ENCODE measurements at regions not wholly inside any gene's neighbourhood (a gene's known extent, or its start where the extent isn't known, plus 50 kb on each side); places are given as distances from the start of the nearest gene placed in this dataset.

DNA sequence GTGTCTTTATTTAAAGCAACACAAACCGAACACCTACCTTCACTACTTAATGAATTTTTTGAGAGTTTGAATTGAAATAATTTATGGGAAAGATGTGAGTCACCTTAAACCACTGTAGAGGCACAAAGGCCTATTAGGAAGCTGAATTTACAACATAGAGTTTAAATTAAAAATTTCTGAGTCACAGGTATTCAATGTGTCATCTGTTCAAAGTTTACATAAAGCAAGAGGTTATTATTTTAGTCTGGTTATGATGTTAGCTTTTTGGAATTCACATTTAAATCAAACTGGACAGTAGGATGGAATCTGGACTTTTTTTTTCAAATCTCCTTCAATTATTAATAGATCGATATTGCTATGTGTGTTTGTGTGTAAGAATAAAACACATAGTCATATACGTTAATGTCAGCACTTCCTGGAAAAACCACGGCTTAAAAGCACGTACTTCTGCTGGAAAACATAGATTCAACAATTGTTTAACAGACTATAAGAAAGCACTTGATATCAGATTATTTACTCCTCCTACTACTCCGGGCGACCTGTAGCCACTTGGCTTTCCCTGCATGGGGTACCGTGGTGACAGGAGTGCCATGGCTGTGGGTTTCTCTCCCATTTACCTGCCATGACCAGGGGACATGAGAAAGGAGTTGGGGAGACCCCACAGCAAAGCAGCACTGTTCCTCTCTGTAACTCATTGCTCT is 638.6 kb downstream of the SEMA5A start:
- DNase-seq (ENCODE audit: low read depth), result no peak

DNA sequence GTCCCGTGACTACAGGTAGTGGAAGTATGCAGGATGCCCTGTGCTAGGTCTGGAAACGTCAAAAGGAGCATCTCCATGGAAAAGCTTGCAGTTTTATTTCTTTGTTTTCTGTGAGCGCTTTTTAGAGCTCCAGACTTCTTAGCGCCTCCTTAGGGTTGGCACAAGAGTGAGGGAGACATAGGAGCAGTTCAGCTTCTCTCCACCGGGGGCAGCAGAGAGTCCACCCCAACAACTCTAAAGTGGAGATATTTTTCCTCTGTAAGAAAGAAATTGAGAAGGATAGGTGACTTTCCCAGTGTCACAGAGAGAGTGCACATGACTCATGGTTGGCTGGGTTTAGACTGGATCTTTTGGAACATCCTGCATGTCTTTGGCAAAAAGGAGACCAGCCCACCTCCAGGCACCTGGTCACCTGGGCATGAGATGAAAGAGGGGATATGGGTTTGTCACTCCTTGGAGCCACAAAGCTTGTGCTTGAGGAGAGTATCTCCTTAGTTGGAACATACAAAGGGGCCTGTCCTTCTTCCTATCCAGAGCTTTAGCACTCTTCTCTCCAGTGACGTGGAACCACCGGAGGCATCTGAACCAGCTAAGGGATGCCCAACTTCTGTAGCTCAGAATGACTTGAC is 637.7 kb downstream of the SEMA5A start:
- DNase-seq (ENCODE audit: low read depth), result no peak

- no peak for DNase-seq (ENCODE audit: low read depth)
Measured at GRCh38 chr5:8912106-8912505, 633.8 kb downstream of the SEMA5A start.

- DNase-seq (ENCODE audit: low read depth), result no peak
Measured at GRCh38 chr5:8913522-8913921, 632.4 kb downstream of the SEMA5A start.

DNA sequence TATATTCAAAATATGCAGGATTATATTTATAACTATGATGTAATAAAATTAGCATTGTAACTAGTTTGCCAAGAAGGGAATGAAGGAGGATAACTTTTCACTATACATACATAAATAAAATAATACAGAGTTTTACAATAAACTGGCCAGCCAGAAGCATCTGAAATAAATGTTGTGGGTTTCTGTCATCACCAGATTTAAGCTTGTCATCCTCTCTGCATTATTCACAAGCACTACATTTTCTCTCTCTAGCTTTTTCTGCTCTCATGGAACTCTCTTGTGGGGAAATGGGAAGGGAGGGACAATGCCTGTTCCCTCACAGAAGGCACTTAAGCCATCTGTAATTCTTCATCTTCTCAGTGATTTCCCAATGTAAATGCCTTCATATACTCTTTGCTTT is 626.8 kb downstream of the SEMA5A start:
- DNase-seq (ENCODE audit: low read depth), result no peak

DNA sequence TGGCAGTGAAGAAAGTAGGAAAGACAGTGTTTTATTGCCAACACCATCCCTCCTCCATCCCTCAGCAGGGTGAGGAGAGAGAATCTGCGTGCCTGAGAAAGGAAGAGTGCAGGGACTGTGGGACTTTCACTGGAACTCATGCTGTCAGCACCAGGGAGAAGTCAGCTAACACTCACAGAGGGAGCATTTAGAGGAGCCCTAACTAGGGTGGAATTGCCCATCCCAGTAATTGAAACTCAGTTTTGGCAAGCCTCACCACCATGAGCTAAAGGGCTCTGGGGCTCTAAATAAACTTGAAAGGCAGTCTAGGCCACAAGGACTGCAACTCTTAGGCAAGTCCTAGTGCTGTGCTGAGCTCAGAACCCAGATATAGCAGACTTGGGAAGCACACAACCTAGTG is 622.3 kb downstream of the SEMA5A start:
- DNase-seq (ENCODE audit: low read depth), result no peak

GRCh38 chr5:8924054-8924793 is 621.7 kb downstream of the SEMA5A start:
- no peak for DNase-seq (ENCODE audit: low read depth)

GRCh38 chr5:8930021-8930420 is 615.9 kb downstream of the SEMA5A start:
- no peak for DNase-seq (ENCODE audit: low read depth)

DNA sequence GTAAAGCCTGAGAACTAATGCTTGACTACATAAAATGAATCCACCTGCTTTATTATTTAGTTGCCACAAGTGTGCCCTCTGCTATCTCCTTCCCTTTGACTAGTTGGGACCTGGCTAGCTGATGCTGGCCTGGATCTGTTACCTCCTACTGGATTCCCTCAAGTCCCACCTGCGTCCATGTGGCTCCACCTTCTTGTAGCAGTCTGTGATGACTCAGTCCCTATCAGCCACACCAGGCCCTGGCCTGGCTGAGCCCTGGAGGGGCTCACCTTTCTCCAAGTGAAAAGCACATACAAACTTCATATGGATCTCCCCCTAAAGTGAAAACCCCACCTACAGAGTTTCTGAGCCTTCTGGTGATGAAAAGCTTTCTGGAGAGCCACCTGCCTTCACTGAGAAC is 611.4 kb downstream of the SEMA5A start:
- DNase-seq (ENCODE audit: low read depth), result no peak

- no peak for DNase-seq (ENCODE audit: low read depth)
Measured at GRCh38 chr5:8940934-8941333, 604.9 kb downstream of the SEMA5A start.

- no peak for DNase-seq (ENCODE audit: low read depth)
Measured at GRCh38 chr5:8943301-8943700, 602.6 kb downstream of the SEMA5A start.

DNA sequence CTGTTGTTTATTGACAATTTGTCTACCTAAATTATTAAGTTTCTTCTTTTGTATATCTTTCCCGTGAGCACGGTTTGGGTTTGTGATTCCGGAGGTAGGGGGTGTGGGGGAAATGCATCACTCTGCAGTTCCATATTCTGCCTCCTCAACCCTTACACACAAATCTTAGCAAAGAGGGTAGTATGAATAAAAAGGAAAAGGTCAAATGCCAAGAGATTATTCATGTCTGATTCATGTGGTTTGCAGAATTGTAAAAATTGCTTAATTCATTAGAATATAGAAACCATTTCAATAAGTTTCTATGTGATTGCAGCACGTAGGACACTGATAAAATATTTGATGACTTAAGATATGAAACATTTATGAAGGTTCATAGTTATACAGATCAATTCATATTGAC is 601.9 kb downstream of the SEMA5A start:
- DNase-seq (ENCODE audit: low read depth), result no peak

DNA sequence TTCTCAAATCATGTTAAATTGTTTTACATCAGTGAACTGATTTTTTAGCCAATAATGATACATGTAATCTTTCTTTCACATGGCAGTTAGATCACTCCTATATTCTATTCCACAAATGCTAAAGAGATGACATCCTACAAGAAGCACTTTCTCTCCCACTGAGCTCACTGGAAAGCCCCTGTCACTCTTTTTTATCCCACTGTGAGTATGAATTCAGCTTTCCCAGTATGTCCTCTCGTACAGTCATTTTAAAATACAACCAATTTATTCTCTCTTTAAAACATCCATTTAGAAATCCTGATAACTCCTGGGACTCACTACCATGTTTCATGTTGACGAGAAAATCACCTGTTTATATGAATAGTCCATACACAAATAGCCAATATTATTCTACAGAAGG is 599.9 kb downstream of the SEMA5A start:
- no peak for DNase-seq (ENCODE audit: low read depth)

GRCh38 chr5:8949908-8950307 is 596.0 kb downstream of the SEMA5A start:
- DNase-seq (ENCODE audit: low read depth), result no peak

GRCh38 chr5:8952147-8952546 is 593.7 kb downstream of the SEMA5A start:
- no peak for DNase-seq (ENCODE audit: low read depth)

GRCh38 chr5:8953016-8953415 is 592.9 kb downstream of the SEMA5A start:
- DNase-seq (ENCODE audit: low read depth), result no peak

DNA sequence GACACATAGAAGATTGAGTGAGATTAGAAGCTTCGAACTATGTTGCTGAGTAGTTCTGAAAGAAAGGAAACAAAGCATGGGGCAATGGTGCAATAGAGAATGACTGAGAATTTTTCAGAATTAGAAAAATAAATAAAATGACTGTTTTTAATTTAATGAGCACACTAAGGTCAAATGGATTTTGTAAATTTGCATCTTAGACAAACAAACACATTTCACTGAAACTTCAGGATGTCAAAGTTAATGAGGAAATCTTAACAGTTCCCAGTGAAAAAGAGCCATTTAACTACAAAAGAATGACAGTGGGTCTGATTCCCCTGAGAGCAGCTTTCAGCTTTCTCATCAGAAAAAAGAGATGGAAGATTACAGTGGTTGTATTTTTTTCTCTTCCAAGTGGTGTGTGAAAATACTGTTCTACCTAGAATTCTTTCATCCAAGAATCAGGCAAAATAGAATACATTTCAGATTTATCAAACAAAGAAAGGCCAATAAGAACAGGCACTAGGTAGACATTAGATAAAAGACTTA is 591.9 kb downstream of the SEMA5A start:
- no peak for DNase-seq (ENCODE audit: low read depth)

GRCh38 chr5:8954801-8955200 is 591.1 kb downstream of the SEMA5A start:
- no peak for DNase-seq (ENCODE audit: low read depth)

- no peak for DNase-seq (ENCODE audit: low read depth)
Measured at GRCh38 chr5:8956659-8957058, 589.2 kb downstream of the SEMA5A start.

GRCh38 chr5:8958602-8959001 is 587.3 kb downstream of the SEMA5A start:
- no peak for DNase-seq (ENCODE audit: low read depth)

GRCh38 chr5:8961219-8961618 is 584.7 kb downstream of the SEMA5A start:
- DNase-seq (ENCODE audit: low read depth), result no peak

DNA sequence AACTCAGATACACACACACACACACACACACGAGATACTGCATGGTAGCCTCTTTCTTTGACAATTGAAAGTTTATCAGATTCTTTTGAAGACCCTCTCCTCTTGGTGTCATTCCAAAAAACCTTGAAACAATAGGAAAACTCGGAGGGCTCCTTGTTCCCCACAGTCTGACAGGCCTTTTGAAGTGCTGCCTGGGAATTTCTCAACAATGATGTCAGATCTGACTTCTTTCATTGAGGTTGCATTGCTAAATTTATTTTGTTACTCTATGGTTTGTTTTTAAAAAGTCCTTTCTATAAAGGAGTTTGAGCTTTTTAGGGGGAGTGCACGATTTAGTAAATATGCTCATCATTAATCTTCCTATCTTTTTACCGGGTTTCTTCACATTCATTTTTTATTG is 583.9 kb downstream of the SEMA5A start:
- DNase-seq (ENCODE audit: low read depth), result no peak

DNA sequence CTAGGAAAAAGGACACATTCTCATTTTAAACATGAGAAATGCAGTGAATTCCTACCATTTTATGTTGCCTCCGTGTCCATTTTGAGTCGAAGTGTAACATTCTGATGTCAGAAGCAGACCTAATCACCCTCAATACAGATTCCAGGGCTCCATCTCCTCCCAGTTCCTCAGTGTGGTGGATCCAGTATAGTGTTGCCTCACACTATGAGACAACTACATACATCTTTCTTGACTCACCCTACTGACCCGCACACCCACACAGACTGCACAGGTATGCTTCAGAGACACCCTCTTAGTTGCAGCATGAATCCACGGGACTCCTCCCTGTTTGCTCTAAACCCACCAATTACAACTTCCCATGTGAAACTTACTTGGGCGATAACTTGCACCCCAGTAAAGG is 564.9 kb downstream of the SEMA5A start:
- no peak for DNase-seq (ENCODE audit: low read depth)
